ENCODE measurements at regions not wholly inside any gene's neighbourhood (a gene's known extent, or its start where the extent isn't known, plus 50 kb on each side); places are given as distances from the start of the nearest gene placed in this dataset.
"Not testable (repeated sequence)": the region's sequence is repeated elsewhere in the genome, so short reads cannot be mapped to it uniquely, and the experiment has no call there.

DNA sequence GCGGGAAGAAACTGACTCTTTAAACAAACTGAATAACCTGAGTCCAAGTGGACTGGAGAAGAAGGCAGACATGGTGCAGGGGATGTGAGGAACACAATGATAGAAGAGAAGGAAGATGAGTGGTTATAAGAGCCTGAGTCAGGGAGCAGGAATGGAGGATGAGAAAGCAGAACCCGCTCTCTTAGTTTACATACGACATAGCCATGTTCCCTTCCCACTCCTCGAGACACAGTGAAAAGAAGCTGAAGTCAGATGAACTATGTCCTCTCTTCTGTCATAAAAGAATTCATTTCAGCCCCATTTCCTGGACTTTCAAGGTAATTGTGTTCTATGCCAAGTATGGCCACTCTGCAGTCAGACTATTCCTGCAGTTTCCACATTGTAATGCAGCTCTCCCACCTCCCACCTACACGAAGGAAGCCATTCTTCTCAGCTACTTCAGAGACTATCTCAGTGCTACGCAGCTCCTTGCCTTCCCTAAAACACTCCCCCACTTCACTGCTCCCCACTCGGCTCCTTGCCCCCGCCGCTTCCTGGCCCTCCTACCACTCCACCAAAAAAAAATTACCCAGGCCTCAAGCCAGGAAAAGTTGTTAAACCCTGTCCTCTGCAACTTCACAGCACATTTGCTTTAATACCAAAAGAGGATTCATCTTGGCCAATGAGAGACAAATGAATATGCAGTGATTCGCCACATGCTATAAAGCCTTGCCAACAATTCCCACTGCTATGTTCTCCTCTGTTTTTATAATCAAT is 323.4 kb upstream of the EPHA4 start:
- intact Hi-C loops (cut with DNase I): no loop called here
- WGBS, 4 donors: 55 to 64% (median 58%) methylated on average over 10 of the region's 10 CpGs
- H3K27ac ChIP-seq: peak overlapping the region in 1 of 12 donors; percentile 26
- H3K4me3 ChIP-seq: no peak overlapping the region
- peaks cover 0 to 4% (median 0%) of the 10 kb centered on the region in 12 donors for H3K4me1 ChIP-seq
- no peak for TF ChIP-seq POLR2A (IDR thresholded peaks at IDR 0.05)
- TF ChIP-seq, protein P1, sequence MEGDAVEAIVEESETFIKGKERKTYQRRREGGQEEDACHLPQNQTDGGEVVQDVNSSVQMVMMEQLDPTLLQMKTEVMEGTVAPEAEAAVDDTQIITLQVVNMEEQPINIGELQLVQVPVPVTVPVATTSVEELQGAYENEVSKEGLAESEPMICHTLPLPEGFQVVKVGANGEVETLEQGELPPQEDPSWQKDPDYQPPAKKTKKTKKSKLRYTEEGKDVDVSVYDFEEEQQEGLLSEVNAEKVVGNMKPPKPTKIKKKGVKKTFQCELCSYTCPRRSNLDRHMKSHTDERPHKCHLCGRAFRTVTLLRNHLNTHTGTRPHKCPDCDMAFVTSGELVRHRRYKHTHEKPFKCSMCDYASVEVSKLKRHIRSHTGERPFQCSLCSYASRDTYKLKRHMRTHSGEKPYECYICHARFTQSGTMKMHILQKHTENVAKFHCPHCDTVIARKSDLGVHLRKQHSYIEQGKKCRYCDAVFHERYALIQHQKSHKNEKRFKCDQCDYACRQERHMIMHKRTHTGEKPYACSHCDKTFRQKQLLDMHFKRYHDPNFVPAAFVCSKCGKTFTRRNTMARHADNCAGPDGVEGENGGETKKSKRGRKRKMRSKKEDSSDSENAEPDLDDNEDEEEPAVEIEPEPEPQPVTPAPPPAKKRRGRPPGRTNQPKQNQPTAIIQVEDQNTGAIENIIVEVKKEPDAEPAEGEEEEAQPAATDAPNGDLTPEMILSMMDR (IDR thresholded peaks at IDR 0.05): no peak
- DNase-seq (no peak), ATAC-seq (no peak)
- H3K27me3 ChIP-seq: no peaks in the 10 kb centered on the region
- H3K9me3 ChIP-seq: no peaks in the 10 kb centered on the region
- H3K36me3 ChIP-seq: no peaks in the 10 kb centered on the region

GRCh38 chr2:221893501-221893900 is 321.4 kb upstream of the EPHA4 start:
- intact Hi-C loops (cut with DNase I): no loop called here

GRCh38 chr2:221892006-221892405 is 319.9 kb upstream of the EPHA4 start:
- H3K27ac ChIP-seq; H3K4me3 ChIP-seq; H3K36me3 ChIP-seq; ATAC-seq; H3K9me3 ChIP-seq; DNase-seq; H3K27me3 ChIP-seq; intact Hi-C loops (cut with DNase I); H3K4me1 ChIP-seq: not testable (repeated sequence)
- WGBS, 4 donors: 95% methylated on average over 14 to 22 of the region's 31 CpGs; no CpG with 5 or more reads in 2 of the 4 donors

More at GRCh38 chr2:221893501-221893900, 321.4 kb upstream of the EPHA4 start:
- TF ChIP-seq, protein P1 (IDR thresholded peaks at IDR 0.05): no peak
- TF ChIP-seq POLR2A (IDR thresholded peaks at IDR 0.05): no peak
- Histone ChIP-seq H3K4me3 (no peak overlapping the region), H3K4me1 (peaks cover 0 to 4% (median 0%) of the 10 kb centered on the region in 12 donors), H3K27ac (no peak overlapping the region), H3K27me3 (no peaks in the 10 kb centered on the region), H3K36me3 (no peaks in the 10 kb centered on the region), H3K9me3 (no peaks in the 10 kb centered on the region)
- WGBS, 4 donors: 89 to 92% (median 91%) methylated on average over 8 of the region's 8 CpGs
- ATAC-seq: no peak
- DNase-seq: no peak

DNA sequence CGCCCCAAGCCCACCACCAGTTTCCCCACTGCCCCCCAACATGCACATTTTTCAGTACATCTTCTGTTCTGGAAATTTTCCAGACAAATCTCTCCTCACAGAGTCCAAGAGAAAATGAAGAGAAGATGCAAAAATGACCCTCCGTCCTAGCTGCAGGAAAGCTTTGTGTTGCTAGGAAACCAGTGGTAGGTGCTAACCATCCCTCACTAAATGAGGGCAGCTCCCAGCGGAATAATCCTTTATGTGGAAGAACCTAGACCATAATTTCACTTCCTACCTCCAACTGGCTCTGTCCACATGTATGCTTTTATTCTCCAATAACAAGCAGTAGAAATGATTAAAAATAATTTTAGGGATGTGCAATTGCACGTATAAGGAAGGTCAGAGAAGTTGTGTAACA is 311.9 kb upstream of the EPHA4 start:
- Histone ChIP-seq H3K4me3 (no peak overlapping the region), H3K4me1 (no peaks in the 10 kb centered on the region), H3K27me3 (peaks cover 0 to 12% (median 3%) of the 10 kb centered on the region in 9 donors), H3K27ac (no peak overlapping the region), H3K9me3 (no peaks in the 10 kb centered on the region), H3K36me3 (no peaks in the 10 kb centered on the region)
- no peak for DNase-seq
- no peak for TF ChIP-seq POLR2A (IDR thresholded peaks at IDR 0.05)
- TF ChIP-seq, protein P1 (IDR thresholded peaks at IDR 0.05): no peak
- WGBS, 4 donors: 49 to 63% (median 59%) methylated on average over 4 of the region's 4 CpGs
- ATAC-seq: no peak
- intact Hi-C loops (cut with DNase I): no loop called here

DNA sequence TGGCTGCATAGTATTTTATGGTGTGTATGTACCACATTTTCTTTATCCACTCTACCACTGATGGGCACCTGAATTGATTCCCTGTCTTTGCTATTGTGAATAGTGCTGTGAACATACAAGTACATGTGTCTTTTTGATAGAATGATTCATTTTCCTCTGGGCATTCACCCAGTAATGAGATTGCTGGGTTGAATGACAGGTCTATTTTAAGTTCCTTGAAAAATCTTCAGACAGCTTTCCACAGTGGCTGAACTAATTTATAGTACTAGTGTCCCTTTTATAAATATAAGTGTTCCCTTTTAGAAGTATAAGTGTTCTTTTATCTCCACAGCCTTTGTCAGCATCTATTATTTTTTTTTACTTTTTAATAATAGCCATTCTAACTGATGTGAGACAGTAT is 303.9 kb upstream of the EPHA4 start:
- intact Hi-C loops (cut with DNase I): no loop called here
- Histone ChIP-seq H3K36me3 (no peaks in the 10 kb centered on the region), H3K9me3 (peaks cover 0 to 13% (median 0%) of the 10 kb centered on the region in 12 donors), H3K4me1 (no peaks in the 10 kb centered on the region), H3K4me3 (no peak overlapping the region), H3K27ac (no peak overlapping the region), H3K27me3 (peaks cover 0 to 4% (median 0%) of the 10 kb centered on the region in 9 donors)
- peak in 1 of 4 donors; percentile 36 for ATAC-seq
- DNase-seq: no peak
- TF ChIP-seq, protein P1 (IDR thresholded peaks at IDR 0.05): no peak
- no peak for TF ChIP-seq POLR2A (IDR thresholded peaks at IDR 0.05)
